Neural progenitor cell (in vitro differentiated cells): ENCODE measurements at regions not wholly inside any gene's neighbourhood (a gene's known extent, or its start where the extent isn't known, plus 50 kb on each side); places are given as distances from the start of the nearest gene placed in this dataset.

Experiments used
- DNase-seq: peaks from one replicate; pipeline ENCODE4 v3.0.0-alpha.2; 2016; ENCODE audit warnings: low spot score
- H2AFZ ChIP-seq: fragments of 200-600 bp; sonication (generic); replicated peaks from 2 replicates; pipeline ENCODE4 v1.6.1; 2016; ENCODE audit warnings: antibody characterized with exemption
- H3F3A ChIP-seq: fragments of 200-600 bp; sonication (generic); 2 replicates; pipeline ENCODE4 v1.6.1; 2016; ENCODE audit warnings: antibody characterized with exemption, low read depth
- H3K27ac ChIP-seq: fragments of 200-600 bp; sonication (generic); 2 replicates; pipeline ENCODE4 v1.5.1; 2016; ENCODE audit warnings: mild to moderate bottlenecking
- H3K27me3 ChIP-seq: fragments of 200-600 bp; sonication (generic); 2 replicates; pipeline ENCODE4 v1.6.1; 2016; ENCODE audit warnings: mild to moderate bottlenecking, moderate library complexity
- H3K36me3 ChIP-seq: fragments of 200-600 bp; sonication (generic); 2 replicates; pipeline ENCODE4 v1.5.1; 2016
- H3K4me1 ChIP-seq: fragments of 200-600 bp; sonication (generic); 2 replicates; pipeline ENCODE4 v1.6.1; 2016; ENCODE audit warnings: mixed run types
- H3K4me2 ChIP-seq: fragments of 200-600 bp; sonication (generic); 2 replicates; pipeline ENCODE4 v1.6.1; 2016
- H3K4me3 ChIP-seq: fragments of 200-600 bp; sonication (generic); 2 replicates; pipeline ENCODE4 v1.5.1; 2016
- H3K79me2 ChIP-seq: fragments of 200-600 bp; sonication (generic); 2 replicates; pipeline ENCODE4 v1.6.1; 2016; ENCODE audit warnings: low read depth
- H3K9ac ChIP-seq: fragments of 200-600 bp; sonication (generic); 2 replicates; pipeline ENCODE4 v1.6.1; 2016
- H3K9me3 ChIP-seq: fragments of 200-600 bp; sonication (generic); 2 replicates; pipeline ENCODE4 v1.5.1; 2016; ENCODE audit warnings: low read depth
- H4K20me1 ChIP-seq: fragments of 200-600 bp; sonication (generic); 2 replicates; pipeline ENCODE4 v1.6.1; 2016; ENCODE audit warnings: low read depth
- H3K27ac Mint-ChIP-seq: 3 replicates; pipeline ENCODE4 v1.8.0; 2021; ENCODE audit warnings: mixed read lengths
- H3K27me3 Mint-ChIP-seq: 2 replicates; pipeline ENCODE4 v1.8.0; 2022; ENCODE audit warnings: low read depth, mild to moderate bottlenecking, inconsistent platforms, moderate library complexity, mixed read lengths; ENCODE audit not compliant: insufficient read depth
- H3K36me3 Mint-ChIP-seq: 3 replicates; pipeline ENCODE4 v1.8.0; 2021; ENCODE audit warnings: mixed read lengths
- H3K4me1 Mint-ChIP-seq: 3 replicates; pipeline ENCODE4 v1.8.0; 2021; ENCODE audit warnings: mixed read lengths
- H3K4me3 Mint-ChIP-seq: 3 replicates; pipeline ENCODE4 v1.8.0; 2021; ENCODE audit warnings: mild to moderate bottlenecking, moderate library complexity, mixed read lengths
- H3K9me3 Mint-ChIP-seq: 3 replicates; pipeline ENCODE4 v1.8.0; 2020; ENCODE audit warnings: mixed read lengths
- EZH2 ChIP-seq: fragments of 200-600 bp; sonication (generic); IDR thresholded peaks from 2 replicates; pipeline ENCODE4 v1.6.1; 2017; ENCODE audit warnings: antibody characterized with exemption, mild to moderate bottlenecking, moderate library complexity
- EZH2phosphoT487 ChIP-seq: fragments of 200-600 bp; sonication (generic); IDR thresholded peaks from 2 replicates; pipeline ENCODE4 v1.6.1; 2017; ENCODE audit warnings: antibody characterized with exemption
- TF ChIP-seq, protein P1 (sequence below): fragments of 200-600 bp; sonication (generic); IDR thresholded peaks from 2 replicates; pipeline ENCODE4 v1.5.1; 2017; ENCODE audit warnings: antibody characterized with exemption, mild to moderate bottlenecking

DNA sequence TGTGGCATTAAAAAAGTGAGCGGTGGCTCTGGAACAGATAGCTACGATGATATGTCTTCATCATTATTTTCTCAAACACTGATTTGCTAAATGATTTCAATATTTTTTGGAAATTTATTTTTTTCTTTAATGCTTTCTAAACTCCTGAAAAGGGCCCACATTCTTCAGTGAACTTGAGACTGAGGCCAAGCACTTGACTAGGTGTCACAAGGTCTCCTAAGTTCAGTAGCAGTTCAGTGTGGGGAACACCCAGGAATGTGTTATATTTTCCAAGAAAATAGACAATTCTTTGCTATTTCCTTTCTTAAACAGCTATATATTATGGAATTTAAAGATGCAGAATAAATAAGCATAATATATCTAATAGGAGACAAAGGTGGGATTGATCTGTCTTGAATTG is 850.9 kb downstream of the USP25 start:
- Histone ChIP-seq H3K9me3 (no peaks in the 10 kb centered on the region), H4K20me1 (no peaks in the 10 kb centered on the region), H2AFZ (no peak overlapping the region), H3K79me2 (no peaks in the 10 kb centered on the region), H3K36me3 (no peaks in the 10 kb centered on the region), H3F3A (no peaks in the 10 kb centered on the region), H3K27ac (no peak overlapping the region), H3K27me3 (no peaks in the 10 kb centered on the region), H3K4me2 (no peak overlapping the region), H3K9ac (no peak overlapping the region), H3K4me3 (no peak overlapping the region), H3K4me1 (no peaks in the 10 kb centered on the region)
- TF ChIP-seq EZH2phosphoT487 (no peak), EZH2 (no peak)
- TF ChIP-seq, protein P1, sequence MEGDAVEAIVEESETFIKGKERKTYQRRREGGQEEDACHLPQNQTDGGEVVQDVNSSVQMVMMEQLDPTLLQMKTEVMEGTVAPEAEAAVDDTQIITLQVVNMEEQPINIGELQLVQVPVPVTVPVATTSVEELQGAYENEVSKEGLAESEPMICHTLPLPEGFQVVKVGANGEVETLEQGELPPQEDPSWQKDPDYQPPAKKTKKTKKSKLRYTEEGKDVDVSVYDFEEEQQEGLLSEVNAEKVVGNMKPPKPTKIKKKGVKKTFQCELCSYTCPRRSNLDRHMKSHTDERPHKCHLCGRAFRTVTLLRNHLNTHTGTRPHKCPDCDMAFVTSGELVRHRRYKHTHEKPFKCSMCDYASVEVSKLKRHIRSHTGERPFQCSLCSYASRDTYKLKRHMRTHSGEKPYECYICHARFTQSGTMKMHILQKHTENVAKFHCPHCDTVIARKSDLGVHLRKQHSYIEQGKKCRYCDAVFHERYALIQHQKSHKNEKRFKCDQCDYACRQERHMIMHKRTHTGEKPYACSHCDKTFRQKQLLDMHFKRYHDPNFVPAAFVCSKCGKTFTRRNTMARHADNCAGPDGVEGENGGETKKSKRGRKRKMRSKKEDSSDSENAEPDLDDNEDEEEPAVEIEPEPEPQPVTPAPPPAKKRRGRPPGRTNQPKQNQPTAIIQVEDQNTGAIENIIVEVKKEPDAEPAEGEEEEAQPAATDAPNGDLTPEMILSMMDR = no peak
- Mint-ChIP-seq H3K27ac (no peak overlapping the region), H3K27me3 (peaks cover 2% of the 10 kb centered on the region), H3K4me1 (peaks cover 14% of the 10 kb centered on the region), H3K4me3 (no peak overlapping the region), H3K9me3 (no peaks in the 10 kb centered on the region), H3K36me3 (no peaks in the 10 kb centered on the region)
- DNase-seq = no peak

DNA sequence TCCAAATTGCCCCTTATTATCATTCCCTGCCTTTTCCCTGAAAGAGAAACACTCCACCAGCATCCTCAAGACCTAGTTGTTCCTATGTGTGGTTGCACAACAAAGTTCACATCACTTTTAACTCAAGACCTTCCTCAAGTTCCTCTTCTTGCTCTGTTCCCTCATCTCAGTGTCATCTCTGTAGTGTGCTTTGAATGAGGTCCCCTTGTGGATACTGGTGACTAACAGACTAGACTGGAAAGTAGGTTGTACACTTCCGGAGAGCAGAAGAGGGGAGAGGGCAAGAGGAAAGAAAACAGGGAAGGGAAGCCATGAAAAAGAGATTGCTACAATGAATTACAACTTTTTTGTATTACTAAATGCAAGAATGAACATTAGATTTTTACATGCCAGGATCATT is 853.8 kb downstream of the USP25 start:
- peak overlapping the region; percentile 24 for H3K27ac Mint-ChIP-seq
- Histone ChIP-seq H4K20me1 (no peaks in the 10 kb centered on the region), H3K27me3 (no peaks in the 10 kb centered on the region), H3K9me3 (no peaks in the 10 kb centered on the region), H3K27ac (no peak overlapping the region), H3K4me2 (no peak overlapping the region), H3K4me1 (no peaks in the 10 kb centered on the region), H3K4me3 (no peak overlapping the region), H3K79me2 (no peaks in the 10 kb centered on the region), H2AFZ (no peak overlapping the region), H3K9ac (no peak overlapping the region), H3K36me3 (no peaks in the 10 kb centered on the region), H3F3A (no peaks in the 10 kb centered on the region)
- no peaks in the 10 kb centered on the region for H3K36me3 Mint-ChIP-seq
- H3K9me3 Mint-ChIP-seq = no peaks in the 10 kb centered on the region
- peaks cover 2% of the 10 kb centered on the region for H3K27me3 Mint-ChIP-seq
- H3K4me3 Mint-ChIP-seq = no peak overlapping the region
- TF ChIP-seq EZH2 (no peak), EZH2phosphoT487 (no peak)
- TF ChIP-seq, protein P1 = no peak
- DNase-seq = no peak
- H3K4me1 Mint-ChIP-seq = peaks cover 11% of the 10 kb centered on the region

DNA sequence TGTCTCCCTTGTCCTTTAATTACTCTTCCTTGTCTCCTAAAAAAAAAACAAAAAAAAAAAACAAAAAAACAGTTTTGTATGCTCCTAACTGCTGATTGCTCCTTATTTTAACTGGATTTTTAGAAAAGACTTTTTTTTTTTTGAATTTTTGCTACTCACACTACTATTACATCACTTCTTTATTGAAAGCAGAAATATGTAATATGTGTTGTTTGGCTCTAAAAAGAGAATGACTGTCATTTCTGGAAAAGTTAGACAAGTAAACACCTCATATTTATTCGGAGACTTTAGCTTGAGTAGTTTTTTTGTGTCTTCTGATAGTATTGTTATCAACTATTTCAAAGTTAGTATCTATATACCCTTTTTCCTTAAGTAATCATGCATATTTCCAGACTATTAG is 855.0 kb downstream of the USP25 start:
- Histone ChIP-seq H3K4me3 (no peak overlapping the region), H4K20me1 (no peaks in the 10 kb centered on the region), H3F3A (no peaks in the 10 kb centered on the region), H3K36me3 (no peaks in the 10 kb centered on the region), H3K4me1 (peaks cover 4% of the 10 kb centered on the region), H3K9ac (no peak overlapping the region), H3K79me2 (no peaks in the 10 kb centered on the region), H3K27ac (no peak overlapping the region), H3K9me3 (no peaks in the 10 kb centered on the region), H2AFZ (no peak overlapping the region), H3K4me2 (no peak overlapping the region), H3K27me3 (no peaks in the 10 kb centered on the region)
- peaks cover 2% of the 10 kb centered on the region for H3K4me1 Mint-ChIP-seq
- peaks cover 2% of the 10 kb centered on the region for H3K27me3 Mint-ChIP-seq
- no peaks in the 10 kb centered on the region for H3K36me3 Mint-ChIP-seq
- no peak overlapping the region for H3K27ac Mint-ChIP-seq
- no peak for DNase-seq
- no peak for TF ChIP-seq EZH2phosphoT487
- H3K9me3 Mint-ChIP-seq = no peaks in the 10 kb centered on the region
- H3K4me3 Mint-ChIP-seq = no peak overlapping the region

DNA sequence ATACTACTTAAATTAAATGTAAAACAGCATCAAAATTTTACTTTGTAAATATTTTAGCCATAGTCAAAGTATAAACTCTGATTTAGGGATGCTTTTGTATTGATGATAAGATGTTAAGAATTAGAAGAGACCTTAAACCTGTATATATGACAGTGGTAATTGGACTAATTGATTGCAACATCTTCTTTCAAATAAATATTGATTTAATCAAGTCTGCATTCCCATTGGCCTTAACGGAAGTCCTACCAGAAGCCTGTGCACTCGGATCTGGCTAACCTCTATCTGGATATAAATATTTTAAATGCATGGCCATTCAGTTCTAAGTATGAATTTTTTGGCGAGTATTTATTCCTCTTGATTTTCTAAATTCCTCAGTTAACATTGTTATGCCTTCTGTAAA is 856.1 kb downstream of the USP25 start:
- no peaks in the 10 kb centered on the region for H3K9me3 Mint-ChIP-seq
- no peaks in the 10 kb centered on the region for H3K27me3 ChIP-seq
- no peaks in the 10 kb centered on the region for H3K36me3 Mint-ChIP-seq
- no peak overlapping the region for H3K4me3 Mint-ChIP-seq
- no peaks in the 10 kb centered on the region for H3F3A ChIP-seq
- H2AFZ ChIP-seq = no peak overlapping the region
- H3K79me2 ChIP-seq = no peaks in the 10 kb centered on the region
- H4K20me1 ChIP-seq = no peaks in the 10 kb centered on the region
- H3K4me2 ChIP-seq = no peak overlapping the region
- H3K4me1 ChIP-seq = peaks cover 4% of the 10 kb centered on the region
- H3K9ac ChIP-seq = no peak overlapping the region
- H3K4me3 ChIP-seq = no peak overlapping the region
- no peak overlapping the region for H3K27ac Mint-ChIP-seq
- H3K9me3 ChIP-seq = no peaks in the 10 kb centered on the region
- no peak overlapping the region for H3K27ac ChIP-seq
- no peaks in the 10 kb centered on the region for H3K4me1 Mint-ChIP-seq
- peaks cover 2% of the 10 kb centered on the region for H3K27me3 Mint-ChIP-seq
- DNase-seq = no peak
- TF ChIP-seq, protein P1 = no peak
- TF ChIP-seq EZH2 (no peak), EZH2phosphoT487 (no peak)
- H3K36me3 ChIP-seq = no peaks in the 10 kb centered on the region
